ENCODE measurements at regions not wholly inside any gene's neighbourhood (a gene's known extent, or its start where the extent isn't known, plus 50 kb on each side); places are given as distances from the start of the nearest gene placed in this dataset.
"Not testable (repeated sequence)": the region's sequence is repeated elsewhere in the genome, so short reads cannot be mapped to it uniquely, and the experiment has no call there.

DNA sequence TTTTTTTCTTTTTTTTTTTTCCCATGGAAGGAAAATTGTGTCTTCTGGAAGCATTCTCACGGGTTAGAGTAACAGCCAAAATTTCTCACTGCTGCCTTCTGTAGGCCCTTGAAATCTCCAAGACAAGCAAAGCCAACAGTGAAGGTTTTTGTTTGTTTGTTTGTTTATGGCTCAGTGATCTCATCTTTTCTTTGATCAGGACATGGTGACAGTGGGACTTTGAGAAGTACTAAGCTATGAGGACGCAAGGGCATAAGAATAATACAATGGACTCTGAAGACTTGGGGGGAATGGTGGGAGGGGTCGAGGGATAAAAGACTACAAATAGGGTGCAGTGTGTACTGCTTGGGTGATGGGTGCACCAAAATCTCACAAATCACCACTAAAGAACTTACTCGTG is 419.4 kb downstream of the PTPRC start:
- DNase-seq: no peak

DNA sequence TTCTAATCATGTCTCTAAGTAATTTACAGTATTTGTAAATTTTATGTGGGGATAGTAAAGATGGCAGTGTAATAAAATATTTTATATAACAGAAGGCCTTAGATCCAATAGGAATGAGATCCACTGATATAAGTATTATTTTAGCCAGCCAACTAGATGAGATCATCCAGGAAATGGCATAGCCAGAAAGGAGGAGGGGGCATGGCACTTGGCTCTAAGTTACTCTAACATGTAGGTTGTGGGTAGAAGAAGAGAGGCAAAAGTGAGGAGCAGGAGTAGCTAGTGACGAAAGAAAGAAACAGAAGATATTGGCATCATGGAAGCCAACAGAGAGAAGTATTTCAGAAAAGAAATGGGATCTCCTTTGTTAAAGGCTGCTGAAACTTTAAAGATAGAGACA is 426.1 kb downstream of the PTPRC start:
- no peak for DNase-seq

- DNase-seq: no peak
These were observed 428.6 kb downstream of the PTPRC start for GRCh38 chr1:199067483-199067882.

- DNase-seq: no peak
These were observed 432.2 kb downstream of the PTPRC start for GRCh38 chr1:199071080-199071479.

GRCh38 chr1:199073166-199073565 is 434.3 kb downstream of the PTPRC start:
- DNase-seq: no peak

- no peak for DNase-seq
These were observed 437.0 kb downstream of the PTPRC start for GRCh38 chr1:199075792-199076191.

DNA sequence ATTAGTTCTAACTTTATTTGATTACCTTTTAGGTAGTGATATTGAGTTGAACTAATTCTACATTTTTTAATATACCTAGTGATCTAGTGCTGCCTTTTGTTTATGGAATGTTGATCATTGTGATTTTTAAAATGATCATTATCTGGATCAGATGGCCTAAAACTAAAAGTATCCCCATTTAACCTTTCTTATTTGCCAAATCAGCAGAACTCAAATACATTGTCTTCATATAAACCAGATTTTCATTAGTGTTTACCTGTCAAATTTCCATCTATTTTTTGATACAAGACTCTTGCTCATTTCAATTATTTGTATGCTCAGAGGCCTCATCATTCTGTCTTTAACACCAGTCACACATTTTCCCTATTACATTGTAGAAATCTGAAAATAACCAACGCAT is 441.2 kb downstream of the PTPRC start:
- no peak for DNase-seq

GRCh38 chr1:199081739-199082138 is 442.9 kb downstream of the PTPRC start:
- DNase-seq: no peak

GRCh38 chr1:199082778-199083389 is 444.0 kb downstream of the PTPRC start:
- DNase-seq: no peak

DNA sequence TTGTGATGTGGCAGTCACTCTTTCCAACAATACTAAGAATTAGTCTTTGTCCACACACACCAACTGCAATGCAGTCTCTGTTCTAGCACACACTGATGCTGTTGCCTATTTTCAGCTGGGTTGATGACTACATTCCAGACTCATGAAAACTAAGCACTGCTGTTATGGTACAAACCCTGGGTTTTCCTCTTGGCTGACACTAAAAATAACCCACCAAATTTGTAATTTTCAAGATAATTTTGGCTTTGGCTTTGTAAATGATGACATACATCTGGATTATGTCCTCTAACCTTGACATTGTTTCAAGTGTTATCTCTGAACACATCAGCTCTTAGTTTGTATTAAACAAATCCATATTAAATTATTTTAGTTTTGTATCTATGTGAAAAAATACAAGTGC is 444.8 kb downstream of the PTPRC start:
- no peak for DNase-seq

DNA sequence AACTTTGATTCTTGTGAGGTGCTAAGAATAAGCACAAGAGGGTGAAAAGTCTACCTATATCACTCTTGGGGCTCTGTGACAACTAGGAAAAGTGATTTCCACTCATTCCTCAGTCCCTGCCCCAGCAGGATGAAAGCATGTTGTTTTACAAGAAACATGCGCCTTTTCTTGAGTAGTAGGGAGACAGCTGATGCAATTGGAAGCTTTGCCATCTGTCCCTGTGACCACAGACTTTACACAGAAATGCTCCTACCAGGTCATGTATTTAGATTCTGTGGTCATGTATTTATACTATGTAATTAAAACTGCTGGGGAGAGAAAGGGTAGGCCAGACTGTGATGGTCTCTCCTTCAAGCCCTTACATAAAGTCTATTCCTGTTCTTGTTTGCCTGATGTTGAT is 445.5 kb downstream of the PTPRC start:
- no peak for DNase-seq

GRCh38 chr1:199085903-199086302 is 447.1 kb downstream of the PTPRC start:
- no peak for DNase-seq

- no peak for DNase-seq
These were observed 448.3 kb downstream of the PTPRC start for GRCh38 chr1:199087144-199087543.

- DNase-seq: no peak
These were observed 450.7 kb downstream of the PTPRC start for GRCh38 chr1:199089393-199090122.

GRCh38 chr1:199095628-199096027 is 456.8 kb downstream of the PTPRC start:
- not testable (repeated sequence) for DNase-seq

DNA sequence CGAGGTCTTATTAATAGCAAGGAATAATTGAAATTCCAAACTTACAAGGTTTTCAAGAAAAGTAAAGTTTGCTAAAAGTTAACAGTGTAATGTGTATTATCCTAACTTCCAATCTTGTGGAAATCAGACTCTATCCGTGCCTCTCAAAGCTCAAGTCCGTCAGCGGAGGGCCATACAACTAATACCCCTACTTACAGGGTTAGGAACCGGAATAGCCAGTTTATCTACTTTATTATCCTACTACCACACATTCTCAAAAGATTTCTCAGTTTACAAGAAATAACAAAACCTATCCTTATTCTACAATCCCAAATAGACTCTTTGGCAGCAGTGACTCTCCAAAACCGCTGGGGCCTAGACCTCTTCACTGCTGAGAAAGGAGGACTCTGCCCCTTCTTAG is 457.8 kb downstream of the PTPRC start:
- no peak for DNase-seq

- no peak for DNase-seq
These were observed 459.6 kb downstream of the PTPRC start for GRCh38 chr1:199098468-199098867.

- DNase-seq: no peak
These were observed 462.3 kb downstream of the PTPRC start for GRCh38 chr1:199101139-199101538.

DNA sequence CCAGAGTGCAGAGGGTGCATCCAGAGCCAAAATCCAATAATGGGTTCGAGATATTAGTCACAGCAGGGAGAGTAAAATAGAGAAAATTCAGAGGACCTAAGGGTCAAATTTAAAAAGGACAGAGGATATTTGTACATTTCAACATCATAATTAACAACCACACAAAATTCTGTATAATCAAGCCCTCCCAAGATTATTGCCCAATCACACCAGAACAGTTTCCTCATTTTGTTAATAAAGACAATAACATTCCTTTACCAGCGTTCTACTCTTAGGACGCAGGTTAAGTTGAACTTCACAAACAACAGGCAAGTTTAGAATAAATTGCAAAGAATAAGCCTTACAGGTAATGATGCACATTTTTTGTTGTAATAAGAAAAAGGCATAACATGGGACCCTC is 462.8 kb downstream of the PTPRC start:
- DNase-seq: no peak

GRCh38 chr1:199102239-199102638 is 463.4 kb downstream of the PTPRC start:
- DNase-seq: no peak

DNA sequence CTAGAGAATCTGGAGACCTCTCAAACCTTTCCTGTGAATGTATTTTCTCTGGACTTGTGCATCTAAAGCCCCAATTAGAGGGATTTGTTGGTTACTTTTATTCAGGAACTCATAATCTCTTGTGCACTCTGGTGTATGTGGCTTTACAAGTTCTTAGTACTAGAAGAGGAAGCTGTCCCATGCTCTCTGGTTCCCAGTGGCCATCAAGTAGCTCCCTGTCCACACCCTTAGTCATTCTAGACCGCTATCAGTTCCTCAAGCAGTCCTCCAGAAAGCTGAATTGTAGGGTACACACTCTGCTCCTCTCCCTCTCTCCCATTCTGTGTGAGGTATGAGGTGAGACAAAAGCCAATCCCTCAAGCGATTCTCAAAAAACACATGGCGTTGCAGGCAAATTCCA is 470.3 kb downstream of the PTPRC start:
- DNase-seq: no peak

DNA sequence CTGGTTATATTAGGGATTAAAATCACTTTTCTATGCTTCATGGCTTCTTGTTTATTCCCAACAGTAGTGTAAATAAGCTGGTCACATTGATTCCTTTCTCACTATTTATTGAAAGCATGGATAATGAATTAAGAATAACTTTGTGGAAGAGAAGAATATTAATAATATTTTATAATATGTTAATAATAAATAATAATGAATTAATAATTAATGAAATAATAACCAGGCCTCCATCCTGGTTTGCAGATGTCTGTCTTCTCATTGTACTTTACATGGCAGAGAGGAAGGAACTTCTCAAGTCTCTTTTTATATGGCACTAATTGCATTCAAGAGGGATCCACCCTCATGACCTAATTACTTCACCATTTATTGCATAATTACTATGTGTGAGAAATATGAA is 473.5 kb downstream of the PTPRC start:
- DNase-seq: no peak

DNA sequence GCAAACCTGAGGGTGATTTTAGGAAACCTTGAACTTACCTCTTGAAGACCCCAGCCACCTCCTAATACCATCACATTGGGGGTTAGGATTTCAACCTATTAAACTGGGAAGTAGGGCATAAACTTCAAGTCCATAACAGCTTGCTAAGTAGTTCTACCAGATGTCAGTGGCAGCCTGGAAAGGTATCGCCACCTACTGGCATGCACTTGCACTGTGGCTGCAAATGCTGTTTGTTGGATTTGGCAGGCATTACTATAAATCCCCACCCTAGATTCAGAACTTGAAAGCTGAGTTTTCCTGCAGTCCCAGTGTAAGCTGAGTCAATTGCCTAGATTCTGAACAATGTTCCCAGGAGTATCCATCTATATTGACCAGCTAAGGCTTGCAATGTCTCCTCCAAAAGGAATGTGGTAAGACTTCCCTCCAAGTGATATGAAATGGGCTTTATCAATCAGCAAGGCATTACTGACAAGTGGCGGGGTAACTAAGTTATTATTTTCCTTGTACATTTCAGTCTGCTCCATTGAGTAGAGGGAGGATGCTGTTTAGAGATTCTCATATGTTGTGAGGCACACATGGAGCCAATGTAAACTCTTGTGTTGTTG is 474.5 kb downstream of the PTPRC start:
- DNase-seq: no peak

DNA sequence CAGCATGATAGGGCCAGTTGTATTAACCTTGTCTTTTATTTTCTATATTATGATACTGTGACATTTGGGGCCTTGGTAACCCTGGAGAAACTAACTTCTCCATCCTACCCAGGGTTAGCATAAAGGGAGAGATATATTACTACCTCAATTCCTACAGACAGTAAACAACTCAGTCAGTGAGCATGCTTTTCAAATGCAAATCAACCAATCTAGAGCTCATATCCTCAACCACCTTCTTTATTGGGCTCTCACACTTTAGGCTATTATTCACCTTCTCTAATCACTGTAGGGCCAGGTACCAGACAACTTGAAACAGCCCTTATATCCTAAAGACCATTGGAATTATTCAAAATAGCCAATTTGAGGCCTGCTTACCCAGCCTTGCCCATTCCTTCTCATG is 477.6 kb downstream of the PTPRC start:
- no peak for DNase-seq

DNA sequence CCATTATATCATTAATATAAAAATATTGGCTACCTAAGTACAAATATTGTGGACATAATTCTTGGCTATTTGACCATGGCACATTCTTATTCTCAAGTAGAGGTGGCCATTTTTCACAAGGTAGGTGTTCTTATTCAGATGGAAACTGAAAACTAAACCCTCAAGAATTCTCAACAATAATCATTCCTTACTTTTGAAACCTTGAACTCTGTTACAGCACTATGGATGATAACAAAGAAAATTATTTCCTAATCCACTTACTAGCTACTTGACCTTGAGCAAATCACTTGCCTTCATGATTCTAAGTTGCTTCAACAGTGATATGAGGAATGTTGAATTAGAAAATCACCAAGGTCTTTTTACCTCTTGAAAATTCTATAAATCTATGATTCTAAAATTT is 482.2 kb downstream of the PTPRC start:
- DNase-seq: no peak
